DMS 273 (cell line): ENCODE measurements at regions not wholly inside any gene's neighbourhood (a gene's known extent, or its start where the extent isn't known, plus 50 kb on each side); places are given as distances from the start of the nearest gene placed in this dataset.
"Not testable (repeated sequence)": the region's sequence is repeated elsewhere in the genome, so short reads cannot be mapped to it uniquely, and the experiment has no call there.

Experiments used
- DNase-seq: peaks from one replicate; lab custom pipeline; 2025; ENCODE audit not compliant: unreplicated experiment; lab: John Stamatoyannopoulos, UW

DNA sequence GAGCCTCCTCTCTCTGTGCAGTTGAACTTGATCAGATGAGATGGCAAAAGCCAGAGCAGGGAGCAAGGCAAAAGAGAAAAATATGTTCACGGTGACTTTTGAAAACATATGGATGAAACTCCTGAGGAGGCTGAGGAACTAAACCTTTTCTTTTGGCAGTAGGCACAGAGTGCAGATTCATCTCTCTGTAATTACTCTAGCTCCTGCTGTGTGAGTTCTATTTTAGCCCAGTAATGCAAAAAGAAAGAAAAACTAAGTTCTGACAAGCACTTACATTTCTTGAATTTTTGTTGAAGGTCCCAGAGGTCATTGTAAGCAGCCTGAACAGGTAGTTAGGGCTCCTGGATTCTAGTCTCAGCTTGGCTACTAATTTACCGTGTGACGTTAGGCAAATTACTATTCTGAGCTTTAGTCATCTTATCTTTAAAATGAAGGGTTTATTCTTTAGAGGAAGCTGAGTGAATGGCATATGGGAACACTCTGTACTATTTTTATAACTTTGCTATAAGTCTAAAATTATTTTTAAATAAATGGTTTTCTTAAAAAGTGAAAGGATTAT lies 114.7 kb upstream of the NBPF26 start:
- not testable (repeated sequence) for DNase-seq

- not testable (repeated sequence) for DNase-seq
These were observed 113.9 kb upstream of the NBPF26 start for GRCh38 chr1:120609834-120610233.

DNA sequence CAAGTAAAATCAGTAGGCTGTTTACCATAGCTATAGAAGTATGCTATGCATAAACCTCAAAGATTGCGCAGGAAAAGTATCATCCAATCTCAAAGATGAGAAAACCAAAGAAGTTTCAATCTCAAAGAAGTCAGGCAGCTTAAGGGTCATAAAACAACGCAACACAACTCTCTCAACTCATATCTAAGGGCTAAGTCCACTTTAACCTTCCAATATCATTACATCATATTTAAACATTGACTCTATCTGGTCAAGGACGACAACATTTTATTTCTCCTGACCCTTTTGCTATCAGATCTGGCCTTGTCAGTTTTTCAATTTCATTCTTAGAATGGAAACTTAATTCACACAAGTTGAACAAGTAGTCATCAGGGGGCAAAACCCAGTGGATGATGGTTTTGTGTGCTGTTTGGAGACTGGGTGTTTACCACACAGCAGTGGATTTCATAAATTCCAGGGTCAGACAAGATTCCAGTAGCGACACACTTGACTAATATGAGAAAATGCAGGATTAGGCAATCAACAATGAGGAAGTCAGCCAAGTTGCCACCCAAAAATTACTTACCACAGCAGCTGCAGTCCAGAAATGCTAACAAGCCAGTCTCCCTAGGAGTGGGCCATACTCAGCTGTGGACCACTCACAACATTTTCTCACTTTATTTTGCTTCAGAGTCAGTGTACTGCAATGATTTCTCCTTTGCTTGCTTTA lies 108.7 kb upstream of the NBPF26 start:
- not testable (repeated sequence) for DNase-seq

- not testable (repeated sequence) for DNase-seq
These were observed 106.3 kb upstream of the NBPF26 start for GRCh38 chr1:120617493-120617892.

DNA sequence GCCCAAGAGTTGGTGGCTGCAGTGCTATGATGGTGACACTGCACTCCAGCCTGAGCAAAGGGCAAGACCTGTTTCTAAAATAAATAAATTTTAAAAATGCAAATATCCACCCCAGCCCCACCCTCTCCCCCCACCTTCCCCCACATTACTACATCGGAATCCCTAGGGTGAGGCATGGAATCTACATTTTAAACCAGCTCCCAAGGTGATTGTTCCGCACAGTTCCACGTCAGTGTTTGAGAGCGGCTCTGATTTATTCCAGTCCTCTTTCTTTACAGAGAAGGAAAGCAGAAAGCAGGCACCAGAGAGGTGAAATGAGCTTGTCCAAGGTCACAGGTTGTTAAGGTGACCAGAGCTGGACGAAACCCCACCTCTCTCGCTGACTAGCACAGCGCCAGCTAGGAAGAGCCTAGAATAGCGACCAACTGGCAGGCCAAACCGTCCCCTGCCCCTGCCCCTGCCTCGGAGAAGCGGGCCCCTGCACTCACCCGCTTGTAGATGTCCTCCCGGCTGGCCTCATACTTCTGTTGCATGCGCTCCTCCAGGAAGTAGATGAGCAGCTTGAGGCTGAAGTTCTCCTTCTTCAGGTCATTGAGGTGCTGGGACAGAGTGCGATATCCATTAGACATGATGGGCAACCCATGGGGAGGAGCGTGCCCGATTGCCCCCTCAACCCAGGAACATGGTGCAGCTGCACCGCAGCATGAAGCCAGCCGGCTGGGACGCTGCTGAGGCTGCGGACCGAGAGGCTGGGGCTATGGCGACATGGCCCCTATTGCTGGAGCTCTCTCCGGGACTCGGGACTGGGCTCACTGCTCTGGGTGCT lies 103.7 kb upstream of the NBPF26 start:
- DNase-seq, result not testable (repeated sequence)

- not testable (repeated sequence) for DNase-seq
These were observed 103.1 kb upstream of the NBPF26 start for GRCh38 chr1:120620693-120620969.

GRCh38 chr1:120621278-120621677 lies 102.5 kb upstream of the NBPF26 start:
- not testable (repeated sequence) for DNase-seq

- not testable (repeated sequence) for DNase-seq
These were observed 100.2 kb upstream of the NBPF26 start for GRCh38 chr1:120623539-120623938.

GRCh38 chr1:120624565-120625064 lies 99.1 kb upstream of the NBPF26 start:
- not testable (repeated sequence) for DNase-seq

GRCh38 chr1:120629832-120630455 lies 93.8 kb upstream of the NBPF26 start:
- not testable (repeated sequence) for DNase-seq

- not testable (repeated sequence) for DNase-seq
These were observed 88.6 kb upstream of the NBPF26 start for GRCh38 chr1:120634816-120635806.

DNA sequence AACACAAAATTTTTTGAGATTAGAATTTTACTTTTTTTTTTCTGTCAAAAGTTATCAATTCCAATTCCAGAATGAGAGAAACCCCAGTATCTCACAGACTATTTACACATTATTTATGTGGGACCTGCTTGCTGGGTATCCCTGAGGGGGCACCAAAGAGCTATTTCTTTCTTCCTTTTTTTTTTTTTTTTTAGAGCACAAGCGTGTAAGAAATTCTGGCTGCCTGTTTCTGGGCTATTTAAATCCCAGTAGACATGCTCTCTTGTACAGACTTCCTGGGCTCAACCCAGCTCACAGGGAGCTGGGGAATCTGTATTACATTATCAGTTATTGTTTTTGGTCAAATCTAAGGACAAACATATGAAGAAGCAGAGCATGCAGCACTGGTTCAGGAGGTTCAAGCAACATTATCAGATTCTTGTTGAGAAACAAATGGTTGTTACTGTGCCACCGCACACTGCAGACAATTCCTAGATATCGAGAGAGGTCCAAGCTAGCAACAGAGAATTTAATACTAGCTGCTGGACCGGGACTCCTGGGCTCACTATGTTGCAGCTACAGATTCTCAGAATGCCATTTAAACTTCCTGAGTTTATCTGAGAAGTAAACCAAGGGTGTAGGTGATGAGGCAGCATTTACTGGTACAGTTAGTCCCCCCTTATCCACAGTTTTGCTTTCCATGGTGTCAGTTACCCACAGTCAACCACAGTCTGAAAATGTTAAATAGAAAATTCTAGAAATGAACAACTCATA lies 83.3 kb upstream of the NBPF26 start:
- DNase-seq, result not testable (repeated sequence)

DNA sequence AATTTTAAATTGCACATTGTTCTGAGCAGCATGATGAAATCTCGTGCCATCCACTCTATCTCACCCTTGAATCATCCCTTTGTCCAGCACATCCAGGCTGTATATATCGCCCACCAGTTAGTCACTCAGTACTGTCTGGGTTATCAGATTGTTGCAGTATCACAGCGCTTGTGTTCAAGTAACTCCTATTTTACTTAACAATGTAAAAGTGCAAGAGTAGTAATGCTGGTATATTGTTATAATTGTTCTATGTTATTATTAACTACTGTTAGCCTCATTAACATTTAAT lies 82.8 kb upstream of the NBPF26 start:
- not testable (repeated sequence) for DNase-seq

DNA sequence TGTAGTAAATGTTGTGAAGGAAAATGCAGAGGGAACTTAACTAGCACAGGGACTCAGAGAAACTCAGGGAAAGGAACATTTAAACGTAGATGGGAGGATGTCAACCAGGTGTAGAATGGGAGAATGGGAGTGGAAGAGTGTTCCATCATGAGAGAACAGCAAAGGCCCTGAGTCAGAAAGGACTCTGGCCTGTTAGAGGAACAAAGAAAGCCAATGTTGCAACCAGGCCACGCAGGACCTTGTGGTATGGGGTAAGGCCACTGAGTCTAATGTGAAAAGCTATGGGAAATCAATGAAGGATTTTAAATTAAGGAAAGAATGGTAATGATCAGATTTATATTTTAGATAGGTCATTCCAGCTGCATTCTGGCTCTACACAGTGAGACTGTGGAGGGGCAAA lies 76.6 kb upstream of the NBPF26 start:
- DNase-seq, result not testable (repeated sequence)

DNA sequence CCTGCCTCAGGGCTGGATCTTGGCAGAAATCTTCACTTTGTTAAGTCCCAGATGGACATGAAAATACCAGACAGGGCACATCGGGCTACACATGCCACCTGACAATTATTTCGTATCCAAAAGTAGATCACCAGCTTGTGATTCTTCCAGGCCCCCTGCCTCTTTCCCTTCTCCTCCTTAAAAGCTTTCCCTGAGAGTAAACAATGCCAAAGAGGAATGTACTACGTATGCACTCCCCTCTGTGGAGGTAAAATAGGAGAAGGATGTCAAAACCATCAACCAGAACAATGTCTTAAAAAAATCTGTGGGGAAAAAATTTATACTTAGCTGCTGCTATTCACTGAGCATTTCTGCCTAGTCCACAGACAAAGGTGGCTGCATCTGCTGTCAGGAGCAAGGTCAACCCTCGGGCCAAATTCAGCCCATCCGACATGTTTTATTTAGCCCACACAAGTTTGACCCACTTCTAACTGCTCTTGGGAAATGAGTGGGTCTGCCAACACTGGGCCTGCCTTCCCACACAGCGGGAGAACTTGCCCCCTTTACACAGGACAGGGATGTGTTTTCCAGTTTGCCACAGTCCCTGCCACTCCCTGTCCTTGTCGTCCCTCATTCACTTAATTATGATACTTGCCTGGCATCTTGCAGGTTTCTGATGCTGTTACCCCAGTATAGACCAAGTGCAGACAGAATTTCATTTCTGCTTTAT lies 74.7 kb upstream of the NBPF26 start:
- not testable (repeated sequence) for DNase-seq

DNA sequence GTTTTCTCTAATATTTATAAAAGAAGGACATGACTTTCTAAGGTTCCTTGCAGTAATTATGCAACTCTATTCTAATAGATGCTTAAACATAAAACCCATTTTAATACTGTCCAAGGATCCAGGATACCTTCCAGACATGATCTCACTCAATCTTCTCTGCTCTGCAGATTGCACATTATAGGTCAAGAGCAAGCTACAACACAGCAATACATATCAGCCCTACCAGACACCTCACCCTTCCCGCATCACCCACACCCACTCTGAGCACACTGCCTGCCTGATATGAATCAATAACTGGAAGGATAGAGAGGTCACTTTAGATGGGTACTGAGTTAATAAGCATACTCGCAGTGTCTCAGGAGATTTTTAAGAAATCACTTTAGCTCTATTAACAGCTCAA lies 74.0 kb upstream of the NBPF26 start:
- DNase-seq, result not testable (repeated sequence)

DNA sequence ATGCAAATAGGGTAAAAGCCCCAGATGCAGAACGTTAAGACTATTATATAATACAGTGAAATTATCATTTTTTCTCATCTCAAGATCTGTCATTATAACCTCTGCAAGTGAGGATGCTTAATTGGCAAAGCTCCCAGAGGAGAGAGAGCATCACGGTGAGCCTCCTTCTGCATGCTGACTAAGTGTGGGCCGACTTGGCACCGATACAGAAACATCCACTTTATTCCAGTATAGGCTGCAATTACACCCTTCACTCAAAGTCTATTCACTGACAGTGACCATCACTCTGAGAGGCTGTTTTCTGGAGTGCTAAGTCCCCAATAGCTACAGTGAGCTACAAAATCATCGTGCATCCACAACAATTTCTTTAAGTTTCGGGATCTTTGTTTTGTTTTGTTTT lies 69.6 kb upstream of the NBPF26 start:
- not testable (repeated sequence) for DNase-seq

DNA sequence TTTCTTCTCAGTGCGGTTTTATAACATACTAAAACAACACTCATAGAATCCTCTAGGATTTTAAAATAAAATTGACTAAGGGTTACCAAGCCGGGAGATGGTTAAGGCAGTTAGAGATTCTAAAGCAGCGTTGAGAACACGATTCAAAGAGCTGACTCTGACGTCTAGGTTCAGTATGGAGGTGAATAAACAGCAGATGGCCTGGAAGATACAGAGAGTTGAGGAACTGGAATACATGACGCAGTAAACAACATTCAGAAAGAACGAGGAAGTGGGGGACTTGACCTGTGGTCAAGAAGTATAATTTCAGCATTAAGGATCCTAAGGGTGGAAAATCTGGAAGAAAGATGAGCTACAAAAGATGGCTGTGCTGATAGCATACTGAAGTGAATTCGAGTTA lies 68.4 kb upstream of the NBPF26 start:
- DNase-seq, result not testable (repeated sequence)

GRCh38 chr1:120656116-120656515 lies 67.6 kb upstream of the NBPF26 start:
- not testable (repeated sequence) for DNase-seq
